GM18868 (cell line): ENCODE measurements at regions not wholly inside any gene's neighbourhood (a gene's known extent, or its start where the extent isn't known, plus 50 kb on each side); places are given as distances from the start of the nearest gene placed in this dataset.

Source experiments
- ATAC-seq: cut with Tn5 transposase; IDR thresholded peaks from one replicate; pipeline ENCODE4 v1.9.1; 2021; ENCODE audit warnings: mild to moderate bottlenecking, moderate library complexity; ENCODE audit not compliant: unreplicated experiment

DNA sequence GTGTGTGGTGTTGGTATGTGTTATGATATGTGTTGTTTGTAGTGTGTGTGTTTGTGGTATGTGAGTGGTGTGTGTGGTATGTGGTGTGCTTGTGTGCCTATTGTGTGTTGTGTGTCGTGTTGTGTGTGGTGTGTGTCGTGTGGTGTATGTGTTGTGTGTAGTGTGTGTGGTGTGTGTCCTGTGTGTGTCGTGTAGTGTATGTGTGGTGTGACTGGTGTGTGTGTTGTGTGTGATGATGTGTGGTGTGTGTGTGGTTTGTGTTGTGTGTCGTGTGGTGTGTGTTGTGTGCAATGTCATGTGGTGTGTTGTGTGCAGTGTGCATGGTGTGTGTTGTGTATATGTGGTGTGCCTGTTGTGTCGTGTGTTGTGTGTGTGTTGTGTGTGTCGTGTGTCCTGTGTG lies 144.6 kb downstream of the DNAJB6 start:
- ATAC-seq = no peak

GRCh38 chr7:157482025-157482424 lies 145.2 kb downstream of the DNAJB6 start:
- no peak for ATAC-seq

DNA sequence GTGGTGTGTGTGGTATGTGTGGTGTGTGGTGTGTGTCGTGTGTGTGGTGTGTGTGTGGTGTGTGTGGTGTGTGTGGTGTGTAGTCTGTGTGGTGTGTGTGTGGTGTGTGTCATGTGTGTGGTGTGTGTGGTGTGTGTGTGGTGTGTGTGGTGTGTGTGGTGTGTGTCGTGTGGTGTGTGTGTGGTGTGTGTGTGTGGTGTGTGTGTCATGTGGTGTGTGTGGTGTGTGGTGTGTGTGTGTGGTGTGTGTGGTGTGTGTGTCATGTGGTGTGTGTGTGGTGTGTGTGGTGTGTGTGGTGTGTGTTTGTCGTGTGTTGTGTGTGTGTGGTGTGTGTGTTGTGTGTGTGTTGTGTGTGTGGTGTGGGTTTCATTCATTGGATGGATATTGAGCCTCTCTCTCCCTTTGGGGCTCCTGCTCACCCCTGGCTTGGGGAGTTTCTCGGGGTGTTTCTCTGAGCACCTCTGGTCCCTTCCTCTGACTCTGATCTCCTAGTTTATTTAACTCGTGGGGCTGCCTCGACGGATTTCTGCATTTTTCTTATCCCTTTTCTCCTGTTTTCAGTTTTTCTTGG lies 145.8 kb downstream of the DNAJB6 start:
- ATAC-seq = no peak

DNA sequence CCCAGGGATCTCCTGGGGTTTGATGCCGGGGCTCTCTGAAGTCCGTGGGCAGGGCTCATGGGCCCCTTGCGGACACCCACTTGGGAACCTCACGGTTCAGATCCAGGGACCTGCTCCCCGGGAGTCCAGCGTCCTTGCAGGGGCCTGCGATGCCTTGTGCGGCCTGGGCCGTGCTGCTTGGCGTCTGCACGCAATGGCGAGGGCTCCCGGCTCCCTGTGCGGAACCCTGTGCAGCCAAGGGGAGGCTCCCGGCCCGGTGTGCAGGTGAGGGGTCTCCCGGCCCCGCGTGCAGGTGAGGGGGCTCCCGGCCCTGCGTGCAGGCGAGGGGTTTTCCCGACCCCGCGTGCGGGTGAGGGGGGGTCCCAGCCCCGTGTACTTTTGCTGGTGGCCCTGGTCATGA lies 146.7 kb downstream of the DNAJB6 start:
- ATAC-seq = no peak

GRCh38 chr7:157483971-157484410 lies 147.2 kb downstream of the DNAJB6 start:
- ATAC-seq = no peak

GRCh38 chr7:157484411-157485081 lies 147.7 kb downstream of the DNAJB6 start:
- no peak for ATAC-seq

GRCh38 chr7:157485361-157485831 lies 148.6 kb downstream of the DNAJB6 start:
- ATAC-seq = no peak

DNA sequence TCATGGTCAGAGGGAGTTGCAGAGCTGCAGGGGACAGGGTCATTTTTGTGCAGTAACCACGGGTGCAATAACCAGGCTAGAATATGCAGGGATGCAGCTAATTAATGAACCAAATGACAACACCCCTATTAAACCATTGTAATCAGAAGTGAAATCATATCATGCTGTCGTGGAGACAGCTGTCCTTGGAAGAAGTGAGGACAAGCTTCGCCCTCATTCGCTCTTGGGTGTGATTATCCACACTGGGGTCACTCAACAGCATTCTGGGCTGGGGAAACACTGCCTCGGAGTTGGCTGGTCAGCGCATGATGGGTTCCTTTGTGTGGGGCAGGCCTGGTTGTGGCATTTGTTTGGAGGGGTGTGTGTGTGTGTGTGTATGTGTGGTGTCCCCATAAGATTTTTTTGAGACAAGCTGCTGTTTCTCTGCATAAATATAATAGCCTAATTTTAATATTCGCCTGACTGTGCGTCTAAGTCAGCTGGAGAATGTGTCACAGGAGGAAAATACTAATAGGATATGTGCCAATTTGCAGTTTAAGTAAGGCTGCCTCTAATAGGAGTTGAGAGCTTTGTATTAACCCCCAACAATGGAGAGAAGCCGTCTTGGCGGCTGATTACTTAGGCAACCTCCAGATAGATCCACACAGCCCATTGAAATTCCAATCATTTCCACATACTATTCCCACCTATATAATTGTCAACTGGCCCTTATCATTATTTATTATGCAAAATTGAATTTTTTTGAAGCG lies 149.4 kb downstream of the DNAJB6 start:
- ATAC-seq = no peak

- ATAC-seq = no peak
Observed at GRCh38 chr7:157487046-157487770, 150.4 kb downstream of the DNAJB6 start.

GRCh38 chr7:157488281-157488680 lies 151.5 kb downstream of the DNAJB6 start:
- no peak for ATAC-seq

DNA sequence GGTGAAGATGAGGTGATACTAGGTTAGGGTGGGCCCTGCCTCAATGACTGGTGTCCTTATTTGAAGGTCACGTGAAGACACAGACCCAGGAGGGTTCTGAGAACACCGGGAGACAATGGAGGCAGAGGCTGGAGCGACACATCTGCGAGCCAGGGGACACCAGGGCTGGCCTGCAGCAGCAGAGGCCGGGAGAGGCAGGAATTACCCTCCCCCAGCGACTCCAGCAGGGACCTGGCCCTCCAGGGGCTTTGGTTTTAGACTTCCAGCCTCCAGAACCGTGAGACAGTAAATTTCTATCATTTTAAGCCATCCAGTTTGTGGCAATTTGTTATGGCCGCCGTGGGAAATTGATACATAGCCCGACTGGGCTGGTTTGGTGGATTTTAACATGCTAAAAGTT lies 152.2 kb downstream of the DNAJB6 start:
- ATAC-seq = no peak
